ENCODE measurements at regions not wholly inside any gene's neighbourhood (a gene's known extent, or its start where the extent isn't known, plus 50 kb on each side); places are given as distances from the start of the nearest gene placed in this dataset.
A peak's percentile ranks its signal among the peaks of the same experiment; 100 is the strongest.

GRCh38 chr4:11589676-11590075, 161.0 kb upstream of the HS3ST1 start:
- DNase-seq (ENCODE audit: missing footprints) (no peak), ATAC-seq (no peak)
- intact Hi-C loops (cut with DNase I) = no loop called here

- intact Hi-C loops (cut with DNase I) = no loop called here
- no peak for ATAC-seq
- no peak for DNase-seq (ENCODE audit: missing footprints)
Measured at GRCh38 chr4:11587797-11588196, 159.1 kb upstream of the HS3ST1 start.

DNA sequence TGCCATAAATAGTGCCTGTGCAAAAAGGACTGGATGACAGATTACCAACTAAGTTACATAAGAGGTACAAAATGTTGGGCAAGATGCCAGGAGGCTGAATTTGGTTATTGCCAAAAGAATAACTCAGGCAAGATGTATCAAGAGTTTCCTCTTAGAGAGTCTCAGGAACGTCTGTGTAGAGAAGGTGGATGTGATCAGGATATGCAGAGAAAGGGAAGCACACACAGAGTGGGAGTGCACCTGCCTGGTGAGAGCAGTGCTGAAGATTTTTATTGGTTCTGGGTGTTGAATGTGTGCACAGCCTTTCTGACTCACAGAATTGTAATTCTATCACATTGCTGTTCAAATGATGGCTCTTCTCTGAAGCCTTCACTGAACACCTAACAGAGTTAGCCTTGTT, 156.8 kb upstream of the HS3ST1 start:
- DNase-seq (ENCODE audit: missing footprints) = no peak
- intact Hi-C loops (cut with DNase I) = no loop called here
- ATAC-seq = no peak

DNA sequence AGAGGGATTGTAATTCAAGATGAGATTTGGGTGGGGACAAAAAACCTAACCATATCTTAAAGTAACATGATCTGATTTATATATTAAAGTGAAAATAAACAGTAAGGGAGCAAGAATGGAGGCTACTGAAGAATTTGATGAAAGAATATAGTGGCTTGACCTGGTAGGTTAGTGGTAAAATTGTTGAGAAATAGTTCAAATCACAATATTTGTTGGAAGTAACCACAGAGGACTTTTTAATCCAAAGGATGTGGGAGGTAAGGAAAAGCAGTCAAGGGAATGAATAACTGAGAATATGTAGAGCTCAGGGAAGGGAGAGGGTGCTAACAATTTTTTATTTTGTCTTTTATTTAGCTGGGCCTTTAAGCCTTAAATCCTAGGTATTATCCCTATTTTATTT, 139.8 kb upstream of the HS3ST1 start:
- no peak for ATAC-seq
- DNase-seq (ENCODE audit: missing footprints) = no peak
- intact Hi-C loops (cut with DNase I) = no loop called here

GRCh38 chr4:11566444-11567022, 137.8 kb upstream of the HS3ST1 start:
- ATAC-seq (no peak), DNase-seq (ENCODE audit: missing footprints) (no peak)
- intact Hi-C loops (cut with DNase I) = no loop called here

GRCh38 chr4:11565899-11566298, 137.2 kb upstream of the HS3ST1 start:
- intact Hi-C loops (cut with DNase I) = no loop called here
- DNase-seq (ENCODE audit: missing footprints) = no peak
- no peak for ATAC-seq

- no peak for DNase-seq (ENCODE audit: missing footprints)
- no peak for ATAC-seq
- intact Hi-C loops (cut with DNase I) = no loop called here
Measured at GRCh38 chr4:11565213-11565612, 136.5 kb upstream of the HS3ST1 start.

DNA sequence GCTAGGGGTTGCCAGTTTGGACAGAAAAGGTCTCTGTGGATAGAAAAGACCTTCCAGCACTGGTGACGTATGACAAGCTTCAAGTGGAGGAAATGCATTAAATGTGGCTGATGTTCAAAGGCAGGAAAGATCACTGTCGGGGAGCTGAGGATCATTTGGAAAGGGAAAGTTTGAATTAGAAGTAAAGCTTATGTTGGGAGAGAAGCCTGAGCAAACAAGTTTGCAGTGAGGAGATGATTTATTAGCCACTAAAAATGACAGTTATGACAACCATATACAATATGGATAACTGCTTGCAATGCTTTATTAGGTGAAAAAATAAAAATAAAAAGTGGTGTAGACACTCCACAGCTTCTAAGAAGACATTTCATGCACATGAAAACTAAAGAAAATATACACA, 135.3 kb upstream of the HS3ST1 start:
- DNase-seq (ENCODE audit: missing footprints) (no peak), ATAC-seq (no peak)
- intact Hi-C loops (cut with DNase I) = no loop called here

DNA sequence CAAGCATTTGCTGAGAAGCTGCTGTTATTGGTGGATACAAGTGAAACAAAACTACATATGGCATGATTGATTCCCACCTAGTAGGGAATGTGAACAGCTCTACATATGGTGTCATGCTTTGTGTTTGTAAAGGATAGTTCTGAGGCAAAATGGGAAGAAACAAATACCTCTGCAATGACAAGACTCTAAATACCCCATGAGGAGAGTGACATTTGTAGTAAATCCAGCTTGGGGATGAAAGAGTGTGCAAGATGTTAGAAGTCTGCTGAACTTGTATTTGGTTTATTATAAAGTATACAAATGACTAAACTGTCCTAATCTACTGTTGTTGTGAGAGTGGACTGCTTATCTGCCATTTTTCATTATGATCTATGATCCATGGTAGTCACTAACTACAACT, 120.8 kb upstream of the HS3ST1 start:
- DNase-seq (ENCODE audit: missing footprints) (no peak), ATAC-seq (no peak)
- intact Hi-C loops (cut with DNase I) = no loop called here

DNA sequence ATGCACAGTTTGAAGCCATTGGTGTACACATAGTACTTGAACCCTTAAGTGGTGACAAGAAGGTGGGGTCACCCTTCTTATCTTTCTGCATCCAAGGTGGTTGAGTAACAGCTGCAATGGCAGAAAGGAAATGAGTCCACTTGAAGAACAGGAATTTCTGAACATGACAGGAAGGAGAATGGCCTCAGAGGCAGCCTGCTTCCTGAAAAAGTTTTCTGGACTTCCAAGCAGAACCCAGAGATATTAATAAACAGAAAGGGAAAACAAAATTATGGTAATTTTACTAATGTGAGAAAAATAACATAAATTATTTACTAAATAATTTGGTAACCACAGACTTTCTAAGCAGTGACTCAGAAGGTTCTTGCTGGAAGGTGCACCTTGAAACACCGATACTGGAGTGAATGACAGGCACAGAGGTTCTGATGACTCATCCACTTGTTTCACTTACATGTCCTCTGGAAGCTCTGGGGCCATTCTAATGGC, 119.9 kb upstream of the HS3ST1 start:
- DNase-seq (ENCODE audit: missing footprints) = no peak
- intact Hi-C loops (cut with DNase I) = no loop called here
- no peak for ATAC-seq

GRCh38 chr4:11546391-11547175, 117.9 kb upstream of the HS3ST1 start:
- DNase-seq (ENCODE audit: missing footprints) (no peak), ATAC-seq (no peak)
- intact Hi-C loops (cut with DNase I) = no loop called here

DNA sequence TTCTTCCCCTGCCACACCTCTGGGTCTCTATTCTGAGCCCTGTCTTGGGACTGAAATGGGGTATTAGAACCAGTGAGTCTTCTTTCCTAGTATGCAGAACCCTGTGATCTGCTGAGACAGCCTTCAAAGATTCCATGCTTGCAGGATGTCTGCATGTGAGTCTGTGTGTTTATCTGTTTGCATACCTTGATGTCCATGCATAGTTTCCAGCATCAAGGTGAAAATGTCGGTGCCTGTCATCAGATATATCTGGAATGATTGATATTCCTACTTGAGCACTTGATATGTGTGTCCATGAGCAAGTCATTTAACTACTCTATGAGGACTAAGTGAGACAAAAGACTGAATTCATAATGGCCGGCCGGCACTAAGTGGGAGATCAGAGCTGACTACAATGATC, 117.0 kb upstream of the HS3ST1 start:
- DNase-seq (ENCODE audit: missing footprints) = no peak
- intact Hi-C loops (cut with DNase I) = no loop called here
- ATAC-seq = no peak

DNA sequence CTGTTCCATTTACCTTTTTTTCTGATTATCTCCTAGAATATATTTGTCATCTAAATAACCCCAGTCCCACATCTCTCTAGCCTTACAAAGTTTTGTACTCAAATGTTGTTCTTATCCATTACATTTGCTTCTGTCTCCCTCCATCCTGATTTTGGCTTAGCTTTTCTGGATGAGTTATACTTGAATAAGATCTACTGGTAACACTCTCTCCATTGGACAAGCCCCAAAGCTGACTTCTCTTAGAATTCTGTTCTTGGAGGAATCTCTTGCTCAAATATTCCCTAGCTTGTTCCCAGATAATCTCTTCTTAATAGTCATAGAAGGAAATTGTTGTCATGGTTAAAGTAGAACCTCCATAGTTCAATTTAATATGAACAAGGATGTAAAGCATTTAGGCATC, 115.5 kb upstream of the HS3ST1 start:
- ATAC-seq = no peak
- intact Hi-C loops (cut with DNase I) = no loop called here
- no peak for DNase-seq (ENCODE audit: missing footprints)

DNA sequence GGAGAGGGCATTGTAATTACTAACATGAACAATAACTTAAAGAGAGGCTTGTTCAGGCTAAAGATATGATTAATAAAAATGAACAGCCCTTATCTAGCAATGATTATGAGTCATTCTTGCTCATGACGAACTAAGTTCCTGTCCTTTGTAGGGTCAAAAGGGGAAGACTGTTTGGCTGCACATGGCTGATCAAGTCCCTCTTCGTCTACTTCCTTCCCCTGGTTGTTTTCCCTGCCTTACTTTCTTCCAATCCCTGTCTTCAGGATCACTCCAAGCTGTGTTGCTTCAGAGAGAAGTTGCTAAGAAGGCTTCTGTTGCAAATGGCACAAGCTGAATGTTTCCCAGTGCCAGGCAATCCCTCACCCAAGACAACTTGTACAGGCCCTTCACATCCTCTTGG, 115.0 kb upstream of the HS3ST1 start:
- DNase-seq (ENCODE audit: missing footprints) (no peak), ATAC-seq (peak; percentile 44)
- intact Hi-C loops (cut with DNase I) = no loop called here

- ATAC-seq (no peak), DNase-seq (ENCODE audit: missing footprints) (no peak)
- intact Hi-C loops (cut with DNase I) = no loop called here
Measured at GRCh38 chr4:11542952-11543351, 114.3 kb upstream of the HS3ST1 start.

DNA sequence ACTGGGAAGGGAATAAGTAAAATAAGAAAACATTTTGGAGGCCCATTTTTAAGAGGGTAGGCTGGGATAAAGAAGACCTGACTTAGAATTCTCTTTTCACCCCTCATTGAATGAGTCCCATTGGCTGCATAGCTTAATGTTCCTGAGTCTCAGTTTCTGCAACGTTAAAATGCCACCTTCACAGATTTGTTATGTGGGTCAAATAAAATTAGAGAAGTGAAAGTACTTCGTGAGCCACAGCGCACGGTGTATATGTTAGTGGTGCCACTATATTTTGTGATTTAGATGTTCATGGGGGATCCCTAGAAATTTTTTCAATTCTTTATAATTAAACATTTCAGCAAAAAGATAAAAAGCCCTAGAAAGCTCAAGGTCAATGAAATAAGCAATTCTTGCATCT, 109.2 kb upstream of the HS3ST1 start:
- no peak for DNase-seq (ENCODE audit: missing footprints)
- ATAC-seq = no peak
- intact Hi-C loops (cut with DNase I) = no loop called here

DNA sequence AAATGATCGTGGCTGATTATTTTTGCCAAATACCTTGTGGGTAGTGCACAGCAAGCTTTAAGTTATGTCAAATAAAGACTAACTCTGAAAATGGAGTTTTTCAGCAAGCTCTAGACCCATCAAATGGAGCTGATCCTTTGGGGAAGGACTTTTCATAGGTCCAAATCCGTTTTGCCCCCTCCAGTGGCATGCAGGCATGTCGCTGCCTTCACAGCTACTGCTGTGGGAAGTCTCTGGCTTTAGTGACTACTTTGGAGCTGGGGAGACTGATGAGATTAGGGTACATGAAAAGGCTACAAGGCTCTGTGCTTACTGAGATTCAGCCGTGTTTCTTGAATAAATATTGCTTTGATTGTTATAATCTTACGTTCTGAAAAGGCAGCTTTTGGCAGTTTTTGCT, 106.6 kb upstream of the HS3ST1 start:
- no peak for ATAC-seq
- intact Hi-C loops (cut with DNase I) = no loop called here

DNA sequence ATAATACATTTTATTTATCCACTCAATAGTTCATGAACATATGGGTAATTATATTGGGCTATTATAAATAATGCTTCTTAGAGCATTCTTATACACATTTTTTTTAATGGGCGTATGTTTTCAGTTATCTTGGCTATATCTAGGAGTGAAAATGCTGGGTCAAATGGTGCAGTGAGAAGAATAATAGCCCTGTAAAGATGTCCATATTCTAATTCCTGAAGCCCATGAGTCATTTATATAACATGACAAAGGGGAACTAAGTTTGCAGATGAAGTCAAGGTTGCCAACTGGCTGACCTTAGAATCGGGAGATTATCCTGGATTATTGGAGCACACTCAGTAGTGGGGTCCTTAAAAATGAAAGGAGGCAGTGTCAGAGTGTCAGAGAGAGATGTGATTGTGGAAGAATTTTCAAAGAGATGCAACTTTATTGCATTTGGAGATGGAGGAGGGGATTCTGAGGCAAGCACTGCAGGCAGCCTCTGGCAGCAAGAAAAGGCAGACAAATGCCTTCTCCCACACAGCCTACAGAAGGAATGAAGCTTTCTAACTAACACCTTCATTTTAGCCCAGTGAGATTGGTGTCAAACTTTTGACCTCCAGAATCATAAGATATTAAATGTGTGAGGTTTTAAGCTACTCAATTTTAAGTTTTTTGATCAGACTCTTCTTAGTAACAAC, 106.1 kb upstream of the HS3ST1 start:
- intact Hi-C loops (cut with DNase I) = no loop called here
- DNase-seq (ENCODE audit: missing footprints) (no peak), ATAC-seq (no peak)

More for the DNA sequence above, 106.6 kb upstream of the HS3ST1 start:
- no peak for DNase-seq (ENCODE audit: missing footprints)

DNA sequence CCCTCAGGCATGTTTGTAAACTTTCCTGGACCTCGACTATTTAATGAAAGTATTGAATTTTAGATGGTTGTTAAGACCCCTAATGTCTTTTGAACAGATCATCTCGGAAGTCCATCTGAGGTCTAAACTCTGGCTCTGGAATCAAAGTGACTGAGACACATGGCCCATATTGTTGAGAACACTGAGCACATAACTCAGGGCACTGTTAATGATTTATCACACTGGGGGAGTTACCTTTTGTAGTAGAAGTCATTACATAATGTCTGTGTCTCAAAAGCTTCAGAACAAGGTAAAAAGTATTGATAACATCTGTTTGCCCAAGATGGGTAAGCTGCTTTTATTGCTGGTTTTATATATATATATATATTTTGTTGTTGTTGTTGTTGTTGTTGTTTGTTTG, 103.4 kb upstream of the HS3ST1 start:
- intact Hi-C loops (cut with DNase I) = no loop called here
- DNase-seq (ENCODE audit: missing footprints) (no peak), ATAC-seq (no peak)

- intact Hi-C loops (cut with DNase I) = no loop called here
- no peak for ATAC-seq
- no peak for DNase-seq (ENCODE audit: missing footprints)
Measured at GRCh38 chr4:11529625-11530201, 101.0 kb upstream of the HS3ST1 start.
